HG02884 (cell line): ENCODE measurements at regions not wholly inside any gene's neighbourhood (a gene's known extent, or its start where the extent isn't known, plus 50 kb on each side); places are given as distances from the start of the nearest gene placed in this dataset.

Experiments used
- ATAC-seq: cut with Tn5 transposase; IDR thresholded peaks from one replicate; pipeline ENCODE4 v1.9.1; 2021; ENCODE audit warnings: mild to moderate bottlenecking, moderate library complexity; ENCODE audit not compliant: unreplicated experiment

DNA sequence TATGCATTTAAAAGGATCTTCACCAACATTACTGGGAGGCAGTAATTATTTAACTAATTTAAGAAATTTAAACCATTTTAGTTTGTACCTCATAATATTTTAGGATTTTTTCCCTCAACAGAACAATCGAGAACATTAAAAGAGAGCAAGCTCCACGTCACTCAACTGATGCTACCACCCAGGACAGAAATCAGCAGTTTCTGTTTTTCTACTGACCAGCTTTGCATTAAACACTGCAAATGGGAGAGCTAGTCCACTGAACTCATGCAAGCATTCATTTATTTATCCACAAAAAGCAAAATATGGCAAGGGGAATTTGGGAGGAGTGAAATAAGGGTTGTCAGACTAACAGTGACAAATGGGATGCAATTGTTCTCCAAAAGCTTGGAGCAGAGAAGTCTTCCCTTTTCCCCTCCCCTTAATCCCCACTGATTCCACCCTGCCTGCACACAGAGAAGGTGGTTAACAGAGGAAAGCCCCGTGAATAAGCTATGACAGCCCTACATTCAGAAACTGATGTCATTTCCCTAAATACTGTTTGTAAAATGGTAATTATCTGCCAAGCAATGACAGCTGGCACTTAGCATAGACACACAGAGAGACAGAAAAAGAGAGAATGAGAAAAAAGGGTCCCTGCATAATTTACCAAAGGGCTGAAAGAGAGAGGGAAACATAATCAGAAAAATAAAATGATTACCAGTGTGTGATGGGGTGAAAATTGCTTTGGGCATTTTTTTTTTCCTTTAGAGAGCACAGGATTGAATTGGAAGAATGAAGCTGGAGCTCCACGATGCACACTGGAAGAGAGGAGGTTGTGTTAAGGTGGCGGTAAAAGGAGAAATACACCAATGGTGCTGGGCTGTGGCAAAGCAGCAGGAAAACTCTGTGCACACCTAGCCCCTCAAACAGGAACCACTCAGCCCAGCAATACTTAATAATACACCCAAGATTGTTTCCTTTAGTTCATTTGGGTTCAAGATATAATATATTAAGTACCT, 777.4 kb downstream of the TUSC7 start:
- no peak for ATAC-seq

DNA sequence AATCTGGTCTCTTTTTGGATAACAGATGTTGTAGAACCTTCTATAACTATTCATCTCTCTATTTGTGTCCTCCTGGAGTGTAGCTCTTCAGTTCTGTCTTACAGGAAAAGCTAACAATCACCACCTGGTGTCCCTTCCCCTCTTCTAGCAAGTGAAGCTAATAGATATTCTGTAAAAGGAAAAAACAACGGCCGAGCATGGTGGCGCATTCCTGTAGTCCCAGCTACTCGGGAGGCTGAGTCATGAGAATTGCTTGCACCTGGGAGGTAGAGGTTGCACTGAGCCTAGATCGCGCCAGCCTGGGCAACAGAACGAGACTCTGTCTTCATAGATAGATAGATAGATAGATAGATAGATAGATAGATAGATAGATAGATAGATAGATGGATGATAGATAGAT, 779.4 kb downstream of the TUSC7 start:
- ATAC-seq = no peak

DNA sequence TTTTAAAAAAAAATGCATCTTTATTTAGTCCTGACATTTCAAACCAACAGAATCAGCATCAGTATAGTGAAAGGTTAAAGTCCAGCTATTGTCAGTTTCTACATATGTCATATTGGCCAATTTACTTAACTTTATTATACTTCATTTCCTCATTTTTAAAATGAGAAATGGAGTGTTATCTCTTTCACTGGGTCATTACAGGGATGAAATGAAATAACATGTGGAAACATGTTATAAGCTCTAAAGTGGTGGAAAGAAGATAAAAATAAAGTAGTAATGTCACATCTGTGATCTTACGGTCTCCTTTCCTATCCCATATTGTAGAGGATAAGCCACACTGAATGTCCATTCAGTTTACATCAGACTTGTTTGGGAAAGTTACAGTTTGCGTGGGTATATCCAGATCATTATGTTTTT, 780.1 kb downstream of the TUSC7 start:
- ATAC-seq = no peak

DNA sequence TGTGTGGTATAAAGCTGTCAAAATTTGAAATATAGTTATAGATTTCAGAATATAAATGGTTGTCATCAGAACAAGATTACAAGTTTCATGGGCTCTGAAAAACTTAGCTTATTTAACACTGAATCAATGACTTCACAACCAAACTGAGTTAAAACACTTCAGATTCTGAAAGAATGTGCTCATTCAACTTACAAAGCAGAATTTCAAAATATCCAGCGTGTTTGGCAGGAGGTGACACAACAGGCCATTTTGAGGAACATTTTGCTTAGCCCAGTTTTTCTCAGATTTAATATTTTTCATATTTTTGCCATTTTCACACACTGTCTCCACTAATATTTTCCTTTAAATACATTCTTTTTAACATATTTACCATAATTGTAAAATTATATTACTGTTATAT, 781.1 kb downstream of the TUSC7 start:
- ATAC-seq = no peak

DNA sequence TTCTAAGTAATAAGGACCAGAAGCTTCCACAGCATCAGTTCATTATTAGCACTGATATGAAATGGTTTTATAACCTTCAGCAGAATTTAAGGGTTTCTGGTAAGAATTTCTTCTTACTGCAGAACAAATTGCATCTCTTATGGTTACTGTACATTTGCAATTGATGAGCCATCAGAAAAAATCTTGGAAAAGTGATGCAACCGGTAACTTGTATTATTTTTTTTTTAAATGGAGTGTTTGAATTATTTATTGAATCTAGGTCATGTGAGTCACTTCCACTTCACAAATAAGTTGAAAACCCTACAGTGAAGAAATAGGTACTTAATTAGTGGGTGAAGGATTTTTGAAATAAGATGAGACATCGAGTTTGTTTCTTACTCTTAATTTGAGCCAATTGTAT, 786.0 kb downstream of the TUSC7 start:
- no peak for ATAC-seq

DNA sequence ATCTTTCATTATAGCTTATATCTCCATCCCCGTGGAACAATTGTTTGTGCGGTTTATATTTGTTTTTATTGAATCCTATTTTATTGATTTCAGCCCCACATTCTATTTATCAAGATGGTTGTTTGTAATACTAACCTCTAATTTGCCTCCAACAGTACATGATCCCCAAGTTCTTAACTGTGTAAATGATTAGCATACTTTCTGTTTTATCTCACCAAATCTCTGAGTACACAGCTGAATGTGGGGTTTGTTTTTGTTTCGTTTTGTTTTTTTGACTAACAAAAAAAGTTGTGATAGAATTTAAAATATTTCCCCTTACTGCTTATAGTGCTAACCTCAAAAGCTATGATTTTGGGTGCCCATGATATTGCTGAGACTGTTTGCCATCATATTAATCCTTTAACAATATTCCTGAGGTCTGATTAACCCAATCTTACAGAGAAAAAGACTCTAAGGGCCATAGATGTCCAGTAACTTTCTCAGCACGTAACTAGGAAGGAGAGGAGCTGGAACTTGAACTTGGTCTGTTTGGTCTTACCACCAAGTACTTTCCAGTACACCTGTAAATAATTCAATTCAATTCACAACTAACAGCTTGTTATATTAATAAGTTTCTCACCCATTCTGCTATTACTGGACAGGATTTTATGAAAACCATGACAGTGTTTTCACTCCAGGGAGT, 789.8 kb downstream of the TUSC7 start:
- no peak for ATAC-seq

DNA sequence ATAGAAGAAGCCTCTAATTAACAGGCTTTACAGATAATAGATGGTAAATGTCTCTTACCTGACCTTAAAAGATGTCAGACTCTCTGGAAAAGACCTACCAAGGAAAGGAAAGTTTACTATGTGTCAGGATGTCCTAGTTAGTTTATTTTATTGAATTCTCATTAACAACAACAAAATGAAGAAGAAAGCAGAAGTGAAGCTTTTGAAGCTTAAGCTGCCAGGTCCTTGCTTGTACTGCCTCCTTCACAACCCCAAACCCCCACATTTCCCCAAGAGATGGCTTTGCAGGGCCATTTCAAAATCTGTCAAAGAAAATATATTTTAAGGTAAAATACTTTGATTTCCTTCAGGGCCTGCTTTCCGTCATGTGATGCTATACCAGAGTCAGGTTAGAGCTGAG, 798.4 kb downstream of the TUSC7 start:
- ATAC-seq = no peak

DNA sequence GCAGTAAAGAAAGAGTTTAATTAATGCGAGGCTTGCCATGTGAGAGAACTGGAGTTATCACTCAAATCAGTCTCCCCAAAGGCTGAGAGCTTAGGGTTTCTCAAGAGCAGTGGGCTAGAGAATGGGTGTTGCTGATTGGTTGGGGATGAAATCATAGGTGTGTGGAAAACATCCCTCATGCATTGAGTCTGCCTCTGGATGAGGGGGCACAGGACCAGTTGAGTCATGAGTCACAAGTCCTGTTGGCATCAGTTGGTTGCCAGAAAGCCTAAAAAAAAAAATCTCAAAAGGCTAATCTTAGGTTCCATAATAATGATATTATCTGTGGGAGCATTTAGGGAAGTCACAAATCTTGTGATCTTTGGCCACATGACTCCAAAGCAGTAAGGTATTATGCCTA, 800.3 kb downstream of the TUSC7 start:
- ATAC-seq = no peak

DNA sequence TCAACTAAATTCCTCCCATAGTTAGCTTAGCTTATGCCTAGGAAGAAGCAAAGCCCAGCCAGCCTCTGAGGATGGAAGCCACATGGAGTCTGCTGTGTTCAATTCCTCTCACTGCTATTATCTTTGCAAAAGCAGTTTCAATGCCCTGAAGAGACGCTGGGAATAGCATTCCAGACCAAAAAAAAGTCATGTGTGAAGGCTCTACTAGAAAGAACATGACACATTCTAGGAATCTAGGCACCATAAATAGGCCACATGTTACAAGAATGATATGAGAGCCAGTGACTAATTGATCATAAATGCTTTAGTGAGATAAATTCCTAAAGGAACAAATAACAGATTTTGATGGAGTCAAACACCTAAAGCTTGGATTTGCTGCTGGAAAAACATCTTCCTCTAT, 800.8 kb downstream of the TUSC7 start:
- ATAC-seq = no peak

DNA sequence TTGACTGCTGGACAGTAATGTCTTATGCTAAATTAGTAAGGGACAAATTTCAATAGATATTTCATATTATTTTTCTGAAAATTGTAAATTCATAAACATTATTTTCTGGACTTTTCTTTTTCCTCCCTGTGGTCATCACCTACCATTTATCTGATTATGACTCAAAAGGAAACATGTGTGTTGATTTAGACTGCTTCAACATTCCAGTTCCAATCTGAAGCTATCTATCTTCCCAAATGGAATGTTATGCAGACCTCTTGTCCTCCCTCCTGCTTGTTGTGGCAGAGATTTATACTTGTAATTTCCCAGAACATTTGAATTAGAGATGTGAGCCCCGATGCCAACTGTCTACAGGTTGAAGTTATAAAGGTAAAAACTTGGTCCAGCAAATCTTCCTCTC, 803.4 kb downstream of the TUSC7 start:
- no peak for ATAC-seq

DNA sequence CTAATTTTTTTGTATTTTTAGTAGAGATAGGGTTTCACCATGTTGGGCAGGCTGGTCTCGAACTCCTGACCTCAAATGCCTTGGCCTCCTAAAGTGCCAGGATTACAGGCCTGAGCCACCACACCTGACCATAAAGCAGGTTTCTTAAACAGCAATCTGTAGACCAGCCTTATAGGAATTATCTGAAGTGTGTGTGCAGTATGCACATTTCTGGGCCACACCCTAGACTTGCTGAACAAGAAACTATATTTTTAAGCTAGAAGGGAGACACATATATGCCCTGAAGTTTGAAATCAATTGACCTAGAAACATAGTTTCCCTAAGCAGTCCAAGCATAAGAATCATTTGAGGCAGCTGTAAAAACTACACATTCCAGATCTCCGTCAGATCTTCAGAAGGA, 805.7 kb downstream of the TUSC7 start:
- no peak for ATAC-seq

DNA sequence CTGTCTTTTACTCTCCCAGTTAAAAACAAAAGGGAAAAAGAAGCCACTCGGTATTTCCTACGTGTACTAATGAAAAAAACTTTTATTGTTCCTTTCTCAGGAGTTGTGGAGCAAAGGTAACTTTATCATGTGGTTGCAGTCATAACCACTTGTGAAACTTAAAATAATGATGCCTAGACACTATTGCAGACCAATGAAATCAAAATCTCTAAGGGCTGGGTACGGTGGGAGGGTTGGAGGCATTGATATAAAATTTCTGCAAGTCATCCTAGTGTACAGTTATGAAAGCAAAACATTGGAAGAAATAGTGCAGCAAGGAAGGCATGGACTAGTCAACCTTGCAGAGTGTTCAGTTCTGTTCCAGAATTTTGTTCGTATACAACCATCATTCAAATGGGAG, 808.8 kb downstream of the TUSC7 start:
- ATAC-seq = no peak

DNA sequence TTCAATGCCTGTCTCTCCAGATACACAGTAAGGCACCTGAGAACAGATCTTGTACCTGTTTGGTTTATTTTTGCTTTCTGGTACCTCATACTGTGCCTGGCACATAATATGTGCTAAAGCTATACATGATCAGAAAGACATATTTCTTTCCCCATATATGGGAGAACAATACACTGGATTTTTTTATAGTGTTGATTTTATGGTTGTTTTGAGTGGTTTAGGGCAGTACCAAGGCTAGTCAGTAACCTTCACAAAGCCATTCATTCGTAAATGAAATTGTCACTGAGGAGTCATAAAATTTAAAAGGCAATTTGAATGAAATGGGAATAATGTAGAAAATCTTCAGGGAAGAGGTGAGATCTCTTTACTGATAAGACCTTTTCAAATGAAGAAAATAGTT, 810.2 kb downstream of the TUSC7 start:
- no peak for ATAC-seq

DNA sequence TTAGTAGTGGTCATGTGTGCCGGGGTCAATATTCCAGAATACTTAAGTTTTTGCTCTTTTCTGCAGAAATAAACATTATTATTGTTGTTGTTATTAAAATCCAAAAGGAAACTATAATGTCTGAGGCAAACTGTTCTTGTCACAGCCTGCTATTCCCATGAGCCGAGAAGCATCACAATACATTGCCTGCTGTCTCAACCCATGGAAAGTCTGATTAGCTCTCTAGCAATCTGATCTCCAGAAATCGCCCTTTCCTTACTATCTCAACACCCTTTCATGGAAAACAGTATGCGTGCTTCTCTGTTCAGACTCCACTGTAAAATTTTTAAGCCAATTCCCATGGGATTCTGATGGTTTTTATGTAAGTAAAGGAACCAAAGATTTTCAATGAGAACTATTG, 811.0 kb downstream of the TUSC7 start:
- no peak for ATAC-seq

DNA sequence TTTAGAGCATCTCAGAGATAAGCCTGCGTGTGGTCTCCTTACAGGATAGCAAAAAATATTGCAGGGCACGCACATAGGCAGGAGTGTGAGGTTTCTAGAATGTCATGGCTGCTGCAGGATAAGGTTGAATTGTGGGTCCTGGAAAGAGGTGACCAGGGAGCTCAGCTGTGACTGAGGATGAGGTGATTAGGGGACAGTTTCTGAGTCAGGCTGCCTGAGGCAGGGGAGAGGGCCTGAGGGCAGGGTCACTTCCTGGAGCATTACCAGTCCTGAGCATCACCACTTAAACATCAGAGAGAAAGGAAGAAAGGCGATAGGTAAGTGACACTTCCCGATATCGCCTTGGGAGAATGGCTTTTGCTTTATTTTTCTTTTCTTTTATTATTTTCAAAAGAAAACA, 813.8 kb downstream of the TUSC7 start:
- no peak for ATAC-seq

DNA sequence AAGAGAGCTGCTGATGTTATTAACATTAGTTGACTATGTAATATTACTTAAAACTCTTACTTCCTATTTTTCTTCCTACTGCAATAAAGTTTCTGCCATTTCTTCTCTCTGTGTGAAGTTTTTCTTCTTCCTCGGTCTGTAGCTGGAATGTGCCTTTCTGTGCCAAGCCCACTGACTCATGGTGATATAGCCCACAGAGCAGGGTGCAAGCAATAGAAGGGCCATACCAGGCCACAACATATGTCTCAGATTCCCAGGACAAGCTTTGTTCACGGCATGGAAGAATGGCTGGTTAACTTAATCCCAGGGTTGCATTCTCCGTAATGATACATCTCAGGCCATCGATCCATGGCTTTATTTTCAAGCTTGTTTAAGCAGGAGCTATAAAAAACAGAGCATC, 815.3 kb downstream of the TUSC7 start:
- ATAC-seq = no peak

DNA sequence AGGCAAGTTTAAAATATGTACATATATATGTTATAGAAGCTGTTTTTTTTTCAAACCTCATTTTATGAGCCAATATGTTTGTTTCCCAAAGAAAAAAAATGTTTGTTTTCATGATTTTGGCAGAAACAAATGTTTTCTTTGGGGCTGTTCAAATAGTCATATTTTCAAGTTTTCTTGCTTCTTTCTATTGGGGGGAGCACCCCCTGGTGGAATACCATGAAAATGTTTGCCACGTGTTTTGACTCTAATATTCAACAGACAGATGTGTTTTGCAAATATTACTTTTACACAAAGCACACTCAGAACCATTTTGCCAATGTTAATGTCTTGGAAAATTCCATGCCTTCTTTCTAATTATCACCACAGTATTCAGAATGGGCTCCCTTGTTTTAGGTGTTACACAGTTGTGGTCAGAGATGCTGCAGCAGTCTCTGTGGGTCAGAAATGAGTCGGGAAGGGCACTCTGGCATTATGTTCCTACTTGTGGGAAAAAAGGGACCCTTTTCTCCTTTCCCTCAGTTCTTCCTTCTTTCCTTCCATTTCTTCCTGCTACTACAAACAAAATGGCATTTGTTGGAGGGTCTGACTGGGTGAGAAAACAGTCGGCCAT, 817.0 kb downstream of the TUSC7 start:
- no peak for ATAC-seq

DNA sequence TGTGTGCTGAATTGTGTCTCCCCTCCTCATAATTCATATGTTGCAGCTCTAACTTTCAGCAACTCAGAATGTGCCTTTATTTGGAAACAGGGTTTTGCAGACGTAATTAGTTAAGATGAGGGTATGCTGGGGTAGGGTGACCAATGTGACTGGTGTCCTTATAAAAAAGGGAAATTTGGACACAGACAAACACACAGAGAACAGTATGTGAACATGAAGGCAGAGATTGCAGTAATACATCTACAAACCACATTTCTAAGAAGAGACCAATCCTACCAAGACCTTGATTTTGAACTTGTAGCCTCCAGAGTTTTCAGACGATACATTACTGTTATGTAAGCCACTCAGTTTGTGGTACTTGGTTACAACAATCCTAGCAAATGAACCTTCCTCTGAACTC, 817.8 kb downstream of the TUSC7 start:
- no peak for ATAC-seq

DNA sequence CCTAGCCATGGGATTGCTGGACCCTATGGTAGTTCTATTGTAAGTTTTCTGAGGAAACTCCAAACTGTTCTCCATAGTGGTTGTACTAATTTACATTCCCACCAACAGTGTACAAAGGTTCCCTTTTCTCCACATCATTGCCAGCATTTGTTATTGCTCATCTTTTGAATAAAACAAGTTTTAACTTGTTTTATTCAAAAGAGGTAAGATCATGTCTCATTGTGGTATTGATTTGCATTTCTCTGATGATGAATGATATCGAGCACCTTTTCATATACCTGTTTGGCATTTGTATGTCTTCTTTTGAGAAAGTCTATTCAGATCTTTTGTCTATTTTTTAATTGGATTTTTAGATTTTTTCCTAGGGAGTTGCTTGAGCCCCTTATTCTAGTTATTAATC, 819.1 kb downstream of the TUSC7 start:
- no peak for ATAC-seq

DNA sequence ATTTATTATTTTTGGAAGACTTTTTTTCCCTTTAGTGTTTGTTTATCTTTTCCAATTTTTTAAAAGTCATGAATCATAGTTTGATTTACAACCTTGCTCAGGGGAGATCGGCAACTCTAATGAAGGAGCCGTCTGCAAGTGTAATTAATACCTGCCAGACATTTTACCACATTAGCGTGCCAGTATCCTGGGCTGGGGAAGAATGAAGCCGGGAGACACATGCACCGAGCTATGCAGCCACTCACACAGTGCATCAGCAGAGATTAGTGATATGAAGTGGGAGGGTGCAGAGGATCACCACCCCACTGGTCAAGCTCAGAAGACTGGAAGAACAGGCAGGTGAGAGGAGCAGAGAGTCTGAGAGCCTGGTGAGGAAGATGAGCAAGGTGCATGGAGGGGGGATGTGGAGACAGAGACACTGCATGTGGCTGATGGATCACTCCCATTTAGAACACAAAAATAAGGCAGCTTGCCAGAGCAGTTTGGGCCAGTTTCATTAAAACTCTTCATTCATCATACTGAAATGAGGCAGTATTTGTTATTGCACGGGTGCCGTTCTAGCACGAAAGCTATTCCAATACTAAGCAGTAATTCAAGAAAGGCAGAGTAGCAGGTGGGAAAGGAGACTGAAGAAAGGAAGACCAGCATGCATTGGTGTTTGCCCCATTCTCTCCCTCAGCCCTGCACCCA, 821.6 kb downstream of the TUSC7 start:
- ATAC-seq = no peak

DNA sequence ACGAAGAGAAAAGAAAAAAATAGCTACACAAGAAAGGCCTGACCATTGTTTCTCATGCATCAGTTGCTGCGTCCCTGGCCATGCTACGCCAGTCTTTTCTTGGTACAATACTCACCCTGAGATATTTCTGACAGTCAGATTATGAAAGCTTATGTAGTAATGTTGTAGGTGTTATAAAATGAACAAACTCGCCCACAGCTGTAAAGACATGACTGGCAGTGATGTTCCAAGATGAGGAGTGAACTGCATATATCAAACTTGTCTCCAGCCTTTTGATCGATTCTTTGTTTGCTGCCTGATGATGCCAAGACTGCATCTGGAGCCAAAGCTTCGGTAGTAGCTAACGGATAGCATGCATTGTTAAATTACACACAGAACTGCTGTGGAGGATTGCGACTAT, 822.7 kb downstream of the TUSC7 start:
- no peak for ATAC-seq
